ENCODE measurements at regions not wholly inside any gene's neighbourhood (a gene's known extent, or its start where the extent isn't known, plus 50 kb on each side); places are given as distances from the start of the nearest gene placed in this dataset.
A peak's percentile ranks its signal among the peaks of the same experiment; 100 is the strongest.
"Not testable (repeated sequence)": the region's sequence is repeated elsewhere in the genome, so short reads cannot be mapped to it uniquely, and the experiment has no call there.

GRCh38 chr9:61523897-61524620 lies 334.2 kb downstream of the SPATA31A7 start:
- DNase-seq (ENCODE audit: low spot score): not testable (repeated sequence)

GRCh38 chr9:61525629-61526028 lies 335.8 kb downstream of the SPATA31A7 start:
- DNase-seq (ENCODE audit: low spot score): not testable (repeated sequence)

GRCh38 chr9:61550101-61550748 lies 360.4 kb downstream of the SPATA31A7 start:
- peak; percentile 7 for DNase-seq (ENCODE audit: low spot score)

GRCh38 chr9:61571403-61572127 lies 381.7 kb downstream of the SPATA31A7 start:
- DNase-seq (ENCODE audit: low spot score): not testable (repeated sequence)

GRCh38 chr9:61572364-61572763 lies 382.5 kb downstream of the SPATA31A7 start:
- not testable (repeated sequence) for DNase-seq (ENCODE audit: low spot score)

- peak; percentile 19 for DNase-seq (ENCODE audit: low spot score)
Observed at GRCh38 chr9:61573432-61573831, 383.6 kb downstream of the SPATA31A7 start.

Measured in H4 (cell line).